ENCODE measurements at regions not wholly inside any gene's neighbourhood (a gene's known extent, or its start where the extent isn't known, plus 50 kb on each side); places are given as distances from the start of the nearest gene placed in this dataset.
"Not testable (repeated sequence)": the region's sequence is repeated elsewhere in the genome, so short reads cannot be mapped to it uniquely, and the experiment has no call there.

DNA sequence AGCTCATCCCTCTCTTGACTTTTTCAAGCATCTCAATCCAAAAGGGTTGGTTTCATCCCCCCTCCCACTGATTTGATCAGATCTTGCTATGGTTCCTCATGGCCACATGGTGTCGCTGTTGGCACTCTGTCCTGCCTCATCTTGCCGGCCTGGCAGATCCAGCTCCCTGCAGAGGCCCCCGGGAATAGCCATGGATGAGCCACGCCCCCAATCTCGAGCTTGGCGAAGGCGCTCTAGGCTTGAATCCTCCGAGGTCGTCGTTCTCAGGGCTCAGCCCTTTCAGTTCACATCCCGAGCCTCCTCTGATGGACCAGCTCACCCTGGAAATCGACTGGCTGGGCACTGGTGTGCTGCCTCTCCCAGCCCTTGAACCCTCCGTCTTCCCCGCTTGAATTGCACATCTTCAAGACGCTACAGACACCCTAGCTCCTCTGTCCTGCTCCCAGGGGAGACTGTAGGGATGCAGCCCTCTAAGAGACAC lies 628.7 kb downstream of the TYW1 start:
- Mint-ChIP-seq H3K27ac (ENCODE audit: low read depth) (no peak overlapping the region), H3K27me3 (peaks cover 42% of the 10 kb centered on the region), H3K36me3 (ENCODE audit: insufficient read depth) (no peaks in the 10 kb centered on the region), H3K4me1 (peaks cover 9% of the 10 kb centered on the region), H3K4me3 (no peak overlapping the region), H3K9me3 (no peaks in the 10 kb centered on the region)
- no peak for ATAC-seq (replicated peaks; ENCODE audit: extremely low read depth, poor library complexity, severe bottlenecking)
- no peak for DNase-seq (ENCODE audit: low spot score in 2 of 2)

DNA sequence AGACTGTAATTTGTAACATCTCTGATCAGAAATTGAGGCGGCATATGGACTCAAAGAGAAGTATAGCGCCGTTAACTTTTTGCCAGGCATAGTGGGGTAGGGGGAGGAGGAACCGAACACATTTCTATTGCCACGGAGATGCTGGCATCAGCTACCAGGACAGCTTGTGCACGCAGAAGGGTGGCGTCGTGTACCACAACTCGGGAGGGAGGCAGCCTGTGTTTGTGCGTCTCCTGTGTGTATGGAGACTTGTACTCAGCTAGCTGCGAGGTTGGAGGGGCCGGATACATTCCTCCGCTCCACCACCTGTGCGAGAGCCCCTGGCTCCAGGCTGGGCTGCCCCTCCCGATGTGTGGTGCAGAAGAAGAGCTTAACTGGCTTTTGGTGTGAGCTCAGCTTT lies 634.8 kb downstream of the TYW1 start:
- H3K4me3 Mint-ChIP-seq, result no peak overlapping the region
- no peak overlapping the region for H3K27ac Mint-ChIP-seq (ENCODE audit: low read depth)
- no peaks in the 10 kb centered on the region for H3K4me1 Mint-ChIP-seq
- H3K9me3 Mint-ChIP-seq, result peaks cover 6% of the 10 kb centered on the region
- H3K36me3 Mint-ChIP-seq (ENCODE audit: insufficient read depth), result no peaks in the 10 kb centered on the region
- DNase-seq (ENCODE audit: low spot score in 2 of 2) (no peak), ATAC-seq (replicated peaks; ENCODE audit: extremely low read depth, poor library complexity, severe bottlenecking) (no peak)
- H3K27me3 Mint-ChIP-seq, result no peaks in the 10 kb centered on the region

DNA sequence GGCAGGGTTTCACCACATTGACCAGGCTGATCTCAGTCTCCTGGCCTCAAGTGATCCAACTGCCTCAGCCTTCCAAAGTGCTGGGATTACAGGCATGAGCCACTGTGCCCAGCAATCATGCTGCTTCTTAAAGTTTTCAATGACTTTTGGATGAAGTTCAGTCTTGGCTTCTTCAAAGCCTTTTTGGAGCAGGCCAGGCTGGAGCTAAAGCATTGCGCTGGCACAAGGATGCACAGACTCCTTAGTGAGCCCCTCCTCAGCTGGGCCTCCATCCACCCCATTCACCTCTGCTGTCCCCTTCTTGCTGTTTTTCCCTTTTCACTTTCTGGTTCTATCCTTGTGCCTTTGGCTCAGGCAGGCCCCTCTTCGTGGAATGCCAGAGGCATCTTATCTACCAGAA lies 638.6 kb downstream of the TYW1 start:
- DNase-seq (ENCODE audit: low spot score in 2 of 2) (no peak), ATAC-seq (replicated peaks; ENCODE audit: extremely low read depth, poor library complexity, severe bottlenecking) (no peak)
- H3K36me3 Mint-ChIP-seq (ENCODE audit: insufficient read depth), result no peaks in the 10 kb centered on the region
- peaks cover 6% of the 10 kb centered on the region for H3K9me3 Mint-ChIP-seq
- no peak overlapping the region for H3K4me3 Mint-ChIP-seq
- H3K27me3 Mint-ChIP-seq, result no peaks in the 10 kb centered on the region
- no peak overlapping the region for H3K27ac Mint-ChIP-seq (ENCODE audit: low read depth)
- H3K4me1 Mint-ChIP-seq, result no peaks in the 10 kb centered on the region

DNA sequence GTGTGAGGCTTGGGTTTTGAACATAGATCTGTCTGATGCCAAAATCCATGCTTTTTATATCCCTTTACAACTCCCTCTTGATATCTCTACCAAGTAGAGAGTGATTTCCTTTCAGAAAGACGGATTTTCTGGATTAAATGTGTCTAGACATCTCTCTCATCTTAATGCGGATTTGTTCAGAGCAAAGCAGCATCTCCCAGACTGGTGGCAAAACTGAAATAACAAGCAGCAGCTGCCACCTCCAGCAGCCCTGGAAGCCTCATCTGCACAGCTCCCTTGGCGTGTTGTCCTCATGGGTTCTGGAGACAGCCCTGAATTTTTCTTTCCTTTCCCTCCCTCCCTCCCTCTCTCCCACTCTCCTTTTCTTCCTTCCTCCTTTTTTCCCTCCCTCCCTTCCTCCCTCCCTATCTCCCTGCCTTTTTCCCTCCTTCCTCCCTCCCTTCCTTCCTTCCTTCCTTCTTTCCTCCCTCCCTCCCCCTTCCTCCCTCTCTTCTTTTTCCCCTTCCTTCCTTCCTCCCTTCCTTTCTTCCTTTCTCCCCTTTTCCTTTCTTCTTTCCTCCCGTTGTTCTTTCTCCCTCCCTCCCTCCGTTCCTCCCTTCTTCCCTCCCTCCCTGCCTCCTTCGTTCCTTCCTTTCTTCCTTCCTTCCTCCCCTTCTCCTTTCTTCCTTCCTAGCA lies 639.9 kb downstream of the TYW1 start:
- Mint-ChIP-seq H3K36me3 (ENCODE audit: insufficient read depth) (no peaks in the 10 kb centered on the region), H3K9me3 (peaks cover 6% of the 10 kb centered on the region), H3K4me1 (no peaks in the 10 kb centered on the region), H3K4me3 (no peak overlapping the region), H3K27me3 (no peaks in the 10 kb centered on the region), H3K27ac (ENCODE audit: low read depth) (no peak overlapping the region)
- DNase-seq (ENCODE audit: low spot score in 2 of 2), result no peak
- ATAC-seq (replicated peaks; ENCODE audit: extremely low read depth, poor library complexity, severe bottlenecking), result no peak

DNA sequence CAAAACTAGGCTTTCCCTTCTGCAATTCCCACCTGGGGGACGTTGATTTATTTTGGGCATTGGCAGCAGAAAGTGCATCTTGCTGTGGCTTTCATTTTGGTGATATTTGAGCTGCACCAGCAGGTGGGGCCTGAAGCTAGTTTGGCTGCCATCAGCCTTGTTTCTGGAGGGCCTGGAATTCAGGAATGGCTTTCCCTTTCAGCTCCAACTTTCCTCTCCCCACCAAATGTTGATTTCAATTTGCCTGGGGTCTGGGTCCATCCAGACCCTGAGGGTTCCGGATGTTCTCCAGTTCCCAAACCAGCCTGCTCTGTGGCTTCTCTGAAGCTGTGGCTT lies 640.4 kb downstream of the TYW1 start:
- DNase-seq (ENCODE audit: low spot score in 2 of 2) (no peak), ATAC-seq (replicated peaks; ENCODE audit: extremely low read depth, poor library complexity, severe bottlenecking) (no peak)
- Mint-ChIP-seq H3K4me1 (no peaks in the 10 kb centered on the region), H3K27me3 (no peaks in the 10 kb centered on the region), H3K27ac (ENCODE audit: low read depth) (no peak overlapping the region), H3K4me3 (no peak overlapping the region), H3K9me3 (peaks cover 6% of the 10 kb centered on the region), H3K36me3 (ENCODE audit: insufficient read depth) (no peaks in the 10 kb centered on the region)

DNA sequence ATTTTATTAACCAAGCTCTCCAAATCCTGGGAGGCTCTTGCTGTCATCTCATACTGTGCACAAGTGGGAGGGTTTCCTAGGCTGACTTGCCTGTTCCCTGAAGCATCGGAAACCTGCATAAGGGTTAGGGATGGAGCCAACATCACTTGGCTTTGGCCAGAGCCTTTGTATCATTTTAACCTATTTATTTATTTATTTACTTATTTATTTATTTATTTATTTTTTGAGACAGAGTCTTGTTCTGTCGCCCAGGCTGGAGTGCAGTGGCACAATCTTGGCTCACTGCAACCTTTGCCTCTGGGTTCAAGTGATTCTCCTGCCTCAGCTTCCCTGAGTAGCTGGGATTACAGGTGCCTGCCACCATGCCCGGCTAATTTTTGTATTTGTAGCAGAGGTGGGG lies 645.9 kb downstream of the TYW1 start:
- DNase-seq (ENCODE audit: low spot score in 2 of 2); H3K36me3 Mint-ChIP-seq (ENCODE audit: insufficient read depth); H3K4me3 Mint-ChIP-seq; H3K27ac Mint-ChIP-seq (ENCODE audit: low read depth); H3K27me3 Mint-ChIP-seq; ATAC-seq (replicated peaks; ENCODE audit: extremely low read depth, poor library complexity, severe bottlenecking); H3K9me3 Mint-ChIP-seq; H3K4me1 Mint-ChIP-seq: not testable (repeated sequence)

DNA sequence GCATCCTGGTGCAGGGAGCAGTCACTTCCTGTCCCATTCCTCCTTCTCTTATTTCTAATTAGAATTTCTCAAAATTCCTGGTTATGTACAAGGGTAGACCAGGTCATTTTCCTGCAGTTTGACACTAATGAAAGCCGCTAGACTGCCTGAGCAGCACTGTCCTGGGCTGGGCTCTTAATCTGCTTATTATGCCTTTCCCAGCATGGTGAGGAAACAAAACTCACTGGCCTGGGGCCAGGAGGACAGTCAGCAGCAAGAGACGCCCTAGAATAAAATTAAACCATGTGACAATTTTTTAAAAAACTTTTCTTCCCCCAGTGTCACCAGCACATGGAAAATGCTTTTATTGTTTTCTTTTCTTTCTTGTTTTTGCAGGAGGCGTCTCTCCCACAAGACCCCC lies 647.5 kb downstream of the TYW1 start:
- ATAC-seq (replicated peaks; ENCODE audit: extremely low read depth, poor library complexity, severe bottlenecking) (no peak), DNase-seq (ENCODE audit: low spot score in 2 of 2) (no peak)
- Mint-ChIP-seq H3K9me3 (peaks cover 9% of the 10 kb centered on the region), H3K4me3 (no peak overlapping the region), H3K36me3 (ENCODE audit: insufficient read depth) (peaks cover 1% of the 10 kb centered on the region), H3K27ac (ENCODE audit: low read depth) (no peak overlapping the region), H3K27me3 (no peaks in the 10 kb centered on the region), H3K4me1 (no peaks in the 10 kb centered on the region)

DNA sequence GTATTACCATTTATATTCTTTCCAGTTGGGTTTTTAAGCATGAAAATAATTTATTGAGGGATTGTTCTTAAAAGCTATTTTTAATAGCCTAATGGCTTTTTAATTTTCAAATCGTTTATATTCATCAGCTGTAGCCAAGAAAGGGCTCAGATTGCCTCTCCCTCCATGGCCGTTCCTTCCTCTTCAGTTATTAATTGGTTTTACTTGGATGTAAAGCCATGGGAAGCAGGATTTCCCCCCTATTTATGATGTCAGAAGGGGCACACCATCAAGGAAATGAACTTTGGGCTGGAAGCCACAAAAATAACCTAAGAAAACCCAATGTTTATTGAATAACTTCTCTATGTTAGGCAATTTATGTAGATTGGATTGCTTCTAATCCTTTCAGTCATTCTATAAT lies 656.3 kb downstream of the TYW1 start:
- H3K4me3 Mint-ChIP-seq, result no peak overlapping the region
- H3K36me3 Mint-ChIP-seq (ENCODE audit: insufficient read depth), result peaks cover 2% of the 10 kb centered on the region
- DNase-seq (ENCODE audit: low spot score in 2 of 2), result no peak
- H3K9me3 Mint-ChIP-seq, result peaks cover 13% of the 10 kb centered on the region
- no peaks in the 10 kb centered on the region for H3K4me1 Mint-ChIP-seq
- H3K27ac Mint-ChIP-seq (ENCODE audit: low read depth), result no peak overlapping the region
- no peak for ATAC-seq (replicated peaks; ENCODE audit: extremely low read depth, poor library complexity, severe bottlenecking)
- no peaks in the 10 kb centered on the region for H3K27me3 Mint-ChIP-seq

DNA sequence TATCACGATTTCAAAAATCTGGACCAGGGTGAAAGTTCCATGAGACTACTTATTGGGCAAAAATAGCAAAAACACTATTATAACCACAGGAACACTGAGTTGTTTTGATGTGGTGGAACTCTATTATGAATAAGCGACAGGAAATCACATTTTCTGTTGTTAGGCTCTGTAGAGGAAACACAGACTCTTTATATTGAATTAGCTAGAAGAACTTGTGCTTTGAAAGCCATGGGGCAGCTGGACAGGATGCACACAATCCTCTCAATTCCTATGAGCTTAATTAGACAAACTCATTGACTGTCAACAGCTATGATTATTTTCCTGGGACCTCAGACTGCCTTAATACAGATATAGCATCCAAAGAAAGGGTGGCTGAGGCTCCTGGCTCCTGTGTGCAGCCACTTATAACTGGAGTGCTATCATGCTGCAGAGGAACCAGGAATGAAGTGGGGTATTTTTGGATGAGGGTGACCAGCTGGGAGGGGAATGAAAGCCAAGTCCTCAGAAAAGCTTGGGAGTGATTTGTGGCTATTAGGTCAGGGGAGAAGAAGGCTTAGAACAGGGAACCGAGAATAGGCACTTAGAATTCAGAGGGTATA lies 657.3 kb downstream of the TYW1 start:
- Mint-ChIP-seq H3K4me3 (no peak overlapping the region), H3K36me3 (ENCODE audit: insufficient read depth) (peaks cover 2% of the 10 kb centered on the region), H3K4me1 (no peaks in the 10 kb centered on the region), H3K9me3 (peaks cover 10% of the 10 kb centered on the region), H3K27me3 (no peaks in the 10 kb centered on the region), H3K27ac (ENCODE audit: low read depth) (no peak overlapping the region)
- ATAC-seq (replicated peaks; ENCODE audit: extremely low read depth, poor library complexity, severe bottlenecking) (no peak), DNase-seq (ENCODE audit: low spot score in 2 of 2) (no peak)

DNA sequence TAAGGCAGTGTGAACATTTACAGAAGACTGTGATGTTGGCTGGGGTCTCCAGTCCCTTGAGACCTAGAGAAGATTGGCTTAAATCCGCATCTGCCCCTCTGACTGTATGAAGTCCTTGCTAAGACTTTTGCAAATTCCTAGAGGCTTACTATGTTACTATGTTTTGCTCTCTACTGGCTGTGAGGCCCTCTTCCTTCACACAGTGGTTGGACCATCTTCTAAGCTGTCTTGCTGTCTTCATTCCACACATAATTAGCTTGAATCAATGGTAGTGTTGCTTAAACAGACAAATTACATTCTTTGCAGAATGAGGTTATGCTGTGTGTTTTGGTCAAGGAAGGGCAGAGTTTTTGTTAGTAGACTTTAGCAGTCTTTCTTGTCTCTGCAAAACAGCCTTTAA lies 658.0 kb downstream of the TYW1 start:
- Mint-ChIP-seq H3K4me1 (no peaks in the 10 kb centered on the region), H3K27me3 (no peaks in the 10 kb centered on the region), H3K27ac (ENCODE audit: low read depth) (no peak overlapping the region), H3K36me3 (ENCODE audit: insufficient read depth) (peaks cover 2% of the 10 kb centered on the region), H3K4me3 (no peak overlapping the region), H3K9me3 (peaks cover 8% of the 10 kb centered on the region)
- no peak for DNase-seq (ENCODE audit: low spot score in 2 of 2)
- ATAC-seq (replicated peaks; ENCODE audit: extremely low read depth, poor library complexity, severe bottlenecking), result no peak

DNA sequence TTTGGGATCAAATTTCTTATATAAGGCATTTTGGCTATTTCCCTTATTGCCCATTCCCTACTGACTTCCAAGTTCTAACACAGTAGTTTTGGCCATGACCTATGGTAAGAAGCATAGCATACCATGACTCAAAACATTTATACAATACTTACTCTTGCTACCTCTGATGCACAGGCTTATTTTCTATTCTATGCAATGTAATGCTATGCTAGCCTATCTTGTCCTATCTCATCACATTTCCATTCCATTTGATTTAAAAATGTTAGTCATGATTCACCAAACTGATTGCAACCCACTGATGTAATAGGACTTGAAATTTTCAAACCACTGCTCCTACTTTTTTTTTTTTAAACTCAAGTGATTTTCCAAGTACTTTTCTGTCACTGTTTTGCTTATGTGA lies 658.5 kb downstream of the TYW1 start:
- no peak for ATAC-seq (replicated peaks; ENCODE audit: extremely low read depth, poor library complexity, severe bottlenecking)
- no peak overlapping the region for H3K27ac Mint-ChIP-seq (ENCODE audit: low read depth)
- no peaks in the 10 kb centered on the region for H3K27me3 Mint-ChIP-seq

DNA sequence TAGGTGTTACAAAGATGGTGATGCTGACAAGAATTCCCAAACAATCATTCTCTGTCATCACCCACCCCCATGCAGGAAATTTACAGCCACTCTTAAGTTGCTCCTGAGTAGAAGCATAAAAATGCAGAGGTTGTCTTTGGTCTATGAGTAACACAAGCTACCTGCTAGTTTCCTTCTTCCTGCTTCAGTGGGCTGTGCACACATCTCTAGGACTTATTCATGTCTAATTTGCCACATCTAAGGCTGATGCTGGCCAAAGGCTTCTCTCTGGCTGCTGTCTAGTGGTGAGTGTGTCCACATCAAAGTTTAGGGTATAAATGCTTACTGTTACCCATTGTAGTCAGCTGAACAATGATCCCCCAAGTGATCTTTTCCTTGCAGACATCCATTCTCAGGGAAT lies 662.5 kb downstream of the TYW1 start:
- no peak overlapping the region for H3K27ac Mint-ChIP-seq (ENCODE audit: low read depth)
- no peak for ATAC-seq (replicated peaks; ENCODE audit: extremely low read depth, poor library complexity, severe bottlenecking)
- no peak overlapping the region for H3K4me3 Mint-ChIP-seq
- peaks cover 2% of the 10 kb centered on the region for H3K36me3 Mint-ChIP-seq (ENCODE audit: insufficient read depth)
- H3K4me1 Mint-ChIP-seq, result no peaks in the 10 kb centered on the region
- no peak for DNase-seq (ENCODE audit: low spot score in 2 of 2)
- peaks cover 8% of the 10 kb centered on the region for H3K9me3 Mint-ChIP-seq
- no peaks in the 10 kb centered on the region for H3K27me3 Mint-ChIP-seq

More for the DNA sequence above, 658.5 kb downstream of the TYW1 start:
- no peak for DNase-seq (ENCODE audit: low spot score in 2 of 2)
- H3K4me3 Mint-ChIP-seq, result no peak overlapping the region
- H3K9me3 Mint-ChIP-seq, result peaks cover 8% of the 10 kb centered on the region
- peaks cover 2% of the 10 kb centered on the region for H3K36me3 Mint-ChIP-seq (ENCODE audit: insufficient read depth)
- H3K4me1 Mint-ChIP-seq, result no peaks in the 10 kb centered on the region

DNA sequence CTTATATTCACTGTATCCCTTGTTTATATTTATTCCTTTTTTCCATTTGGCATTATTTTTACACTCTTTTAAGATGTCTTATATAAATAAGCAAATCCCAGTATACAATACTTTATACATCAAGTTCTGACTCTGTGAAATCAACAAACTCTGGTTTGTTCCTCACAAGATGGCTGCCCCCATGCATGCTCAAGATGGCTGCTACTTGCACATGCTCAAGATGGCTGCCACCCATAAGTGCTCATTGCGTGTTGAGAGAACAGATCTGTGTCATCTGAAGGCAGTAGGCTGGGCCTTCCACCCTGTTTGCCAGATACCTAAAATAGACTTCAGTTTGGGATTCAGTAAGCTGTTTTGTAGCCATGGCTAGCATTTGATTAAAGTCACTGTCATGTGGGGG lies 666.2 kb downstream of the TYW1 start:
- Mint-ChIP-seq H3K27ac (ENCODE audit: low read depth) (no peak overlapping the region), H3K9me3 (no peaks in the 10 kb centered on the region), H3K36me3 (ENCODE audit: insufficient read depth) (no peaks in the 10 kb centered on the region), H3K27me3 (no peaks in the 10 kb centered on the region), H3K4me3 (no peak overlapping the region), H3K4me1 (no peaks in the 10 kb centered on the region)
- ATAC-seq (replicated peaks; ENCODE audit: extremely low read depth, poor library complexity, severe bottlenecking) (no peak), DNase-seq (ENCODE audit: low spot score in 2 of 2) (no peak)

Data from central memory CD8-positive, alpha-beta T cell (primary cell).